HG03060 (cell line): ENCODE measurements at regions not wholly inside any gene's neighbourhood (a gene's known extent, or its start where the extent isn't known, plus 50 kb on each side); places are given as distances from the start of the nearest gene placed in this dataset.
"Not testable (repeated sequence)": the region's sequence is repeated elsewhere in the genome, so short reads cannot be mapped to it uniquely, and the experiment has no call there.

Experiments used
- ATAC-seq: cut with Tn5 transposase; IDR thresholded peaks from one replicate; pipeline ENCODE4 v1.9.1; 2021; ENCODE audit warnings: low read depth, moderate number of reproducible peaks; ENCODE audit not compliant: unreplicated experiment

DNA sequence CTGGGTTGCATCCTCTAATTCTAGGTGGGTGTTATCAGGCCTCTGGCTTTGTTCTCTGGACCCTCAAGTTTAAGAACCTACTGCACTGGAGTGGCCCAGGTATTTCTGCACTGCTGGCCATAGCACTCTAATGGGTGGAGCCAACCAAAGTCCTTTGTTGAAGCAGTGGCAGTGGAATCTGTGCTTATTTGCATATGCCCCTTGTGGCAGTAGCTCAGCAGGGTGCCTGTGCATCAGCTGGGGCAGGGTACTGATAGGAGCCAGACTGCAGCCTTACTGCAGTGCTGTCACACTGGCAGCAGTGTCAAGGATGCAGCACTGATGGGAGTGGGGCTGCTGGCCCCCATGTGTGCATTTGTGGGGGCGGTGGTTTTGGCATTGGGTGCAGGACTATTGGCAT is 660.6 kb downstream of the LRRIQ3 start:
- ATAC-seq = no peak

DNA sequence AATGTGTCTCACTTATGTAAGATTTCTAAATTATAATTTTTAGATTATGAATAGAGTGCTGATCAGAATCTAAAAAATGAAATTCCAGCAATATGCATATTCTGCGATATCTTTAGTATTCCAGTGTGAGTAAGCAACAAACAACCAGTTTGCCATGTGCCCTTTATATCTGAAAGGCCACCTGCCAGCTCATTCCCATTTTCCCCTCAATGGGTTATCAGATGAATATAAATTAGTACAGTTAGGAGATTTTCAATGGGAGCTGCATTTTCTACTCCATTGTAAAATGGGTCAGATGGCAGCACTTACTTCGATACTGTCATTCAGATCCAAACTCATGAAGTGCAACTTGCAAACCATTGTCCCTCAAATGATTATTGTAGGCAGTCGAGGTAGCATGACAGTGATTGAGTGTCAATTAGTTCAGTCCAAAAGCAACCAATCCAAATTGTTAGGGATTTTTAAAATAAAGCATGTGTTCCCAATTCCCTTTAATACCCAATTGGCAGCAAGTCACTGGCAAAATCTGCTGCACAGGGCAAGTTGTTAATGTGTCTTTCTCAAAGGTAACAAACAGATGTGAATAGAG is 680.3 kb downstream of the LRRIQ3 start:
- no peak for ATAC-seq

DNA sequence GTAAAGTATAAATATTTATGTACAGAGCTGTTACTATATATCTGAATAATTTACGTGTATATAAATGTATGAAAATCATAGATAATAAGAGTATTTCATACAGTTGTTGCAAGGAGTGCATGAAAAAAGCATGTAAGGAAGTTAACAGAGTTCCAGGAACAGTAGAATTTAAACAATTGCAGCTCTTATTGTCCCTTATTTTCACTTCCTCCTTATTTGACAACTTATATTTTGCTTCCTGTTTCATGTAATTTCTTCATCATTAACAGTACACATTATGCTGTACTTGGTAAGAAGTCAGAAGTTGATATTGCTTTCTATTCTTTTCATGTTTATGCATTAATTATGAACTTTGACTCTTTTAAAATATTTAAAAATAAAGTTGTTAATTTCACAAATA is 681.5 kb downstream of the LRRIQ3 start:
- ATAC-seq = no peak

DNA sequence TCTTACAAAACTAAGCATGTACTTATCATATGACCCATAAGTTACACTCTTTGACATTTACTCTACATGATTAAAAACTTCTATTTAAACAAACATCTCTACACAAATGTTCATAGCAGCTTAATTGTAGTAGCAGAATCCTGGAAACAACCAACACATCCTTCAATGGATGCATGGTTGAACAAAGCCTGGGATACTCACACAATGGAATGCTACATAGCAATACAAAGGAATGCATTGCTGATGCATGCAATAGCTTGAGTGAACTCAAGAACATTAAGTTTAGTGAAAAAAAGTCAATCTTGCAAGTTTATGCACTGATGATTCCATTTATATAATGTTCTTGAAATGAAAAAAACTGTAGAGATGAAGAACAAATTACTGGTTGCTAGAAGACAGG is 686.9 kb downstream of the LRRIQ3 start:
- ATAC-seq = no peak

DNA sequence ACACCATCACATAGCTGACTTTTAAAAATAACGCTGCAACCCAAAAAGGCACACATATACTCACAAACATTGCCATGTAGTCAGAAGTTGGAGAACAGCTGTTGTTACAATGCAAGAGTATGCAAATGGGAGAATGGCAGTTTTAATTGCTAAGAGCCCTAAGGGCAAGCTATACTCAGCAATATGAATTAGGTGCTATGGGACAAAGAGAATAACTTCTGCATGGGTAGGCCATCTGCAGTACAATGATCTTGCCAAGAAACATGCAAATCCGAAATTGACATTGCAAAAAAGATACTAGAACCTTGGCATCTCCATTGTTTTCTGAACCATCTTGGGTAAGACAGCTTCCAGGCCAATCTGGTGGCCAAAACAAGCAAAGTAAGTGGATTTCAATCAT is 697.8 kb downstream of the LRRIQ3 start:
- ATAC-seq = no peak

DNA sequence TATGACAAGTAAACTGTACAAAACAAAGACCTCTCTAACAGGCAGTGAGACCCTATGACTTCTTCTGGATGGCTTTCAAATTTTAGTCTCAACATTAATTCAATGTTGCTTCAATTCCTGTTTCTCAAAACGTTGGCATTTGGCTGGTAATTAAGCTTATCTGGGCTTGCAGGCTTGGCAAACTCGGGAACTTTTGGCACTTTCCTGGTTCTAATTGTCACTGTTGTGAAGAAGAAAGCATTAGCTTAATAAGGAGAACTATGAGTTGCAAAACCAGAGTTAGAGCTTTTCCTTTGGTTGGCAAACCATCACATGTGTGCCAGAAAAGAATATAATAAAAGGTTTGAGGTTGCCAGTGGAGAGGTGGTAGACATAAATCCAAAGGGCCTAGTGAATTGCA is 698.3 kb downstream of the LRRIQ3 start:
- ATAC-seq = no peak

DNA sequence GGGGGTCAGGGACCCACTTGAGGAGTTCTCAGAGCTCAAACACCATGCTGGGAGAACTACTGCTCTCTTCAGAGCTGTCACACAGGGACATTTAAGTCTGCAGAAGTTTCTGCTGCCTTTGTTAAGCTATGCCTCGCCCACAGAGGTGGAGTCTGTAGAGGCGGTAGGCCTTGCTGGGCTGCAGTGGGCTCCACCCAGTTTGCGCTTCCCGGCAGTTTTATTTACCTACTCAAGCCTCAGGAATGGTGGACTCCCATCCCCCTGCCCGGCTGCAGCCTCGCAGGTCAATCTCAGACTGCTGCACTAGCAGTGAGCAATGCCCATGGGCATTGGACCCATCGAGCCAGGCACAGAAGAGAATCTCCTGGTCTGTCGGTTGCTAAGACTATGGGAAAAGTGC is 706.4 kb downstream of the LRRIQ3 start:
- ATAC-seq = no peak

DNA sequence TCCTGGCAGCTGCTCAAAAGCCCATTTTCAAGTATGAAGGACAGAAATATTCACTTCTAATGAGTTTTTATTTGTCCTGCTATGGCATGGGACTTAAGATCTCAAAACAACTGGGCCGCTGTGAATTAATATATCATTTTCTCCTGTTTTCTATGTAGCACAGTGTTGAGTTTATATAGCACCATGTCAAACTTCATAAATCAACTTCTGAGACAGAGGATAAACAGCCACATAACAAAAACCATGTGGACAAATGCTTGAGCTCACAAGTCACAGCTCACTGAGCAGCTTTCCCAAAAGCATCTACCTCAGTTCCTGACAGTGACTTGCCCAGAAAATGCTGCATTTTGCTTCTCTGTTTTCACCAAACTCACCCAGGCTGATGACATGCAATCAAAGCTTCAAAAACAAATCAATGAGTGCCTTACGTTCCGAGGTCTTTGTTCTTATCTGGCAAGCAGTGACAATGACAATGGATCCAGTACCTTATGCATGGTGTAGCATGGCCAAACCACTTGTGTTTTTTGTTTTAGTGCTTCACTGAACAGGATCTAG is 722.6 kb downstream of the LRRIQ3 start:
- no peak for ATAC-seq

DNA sequence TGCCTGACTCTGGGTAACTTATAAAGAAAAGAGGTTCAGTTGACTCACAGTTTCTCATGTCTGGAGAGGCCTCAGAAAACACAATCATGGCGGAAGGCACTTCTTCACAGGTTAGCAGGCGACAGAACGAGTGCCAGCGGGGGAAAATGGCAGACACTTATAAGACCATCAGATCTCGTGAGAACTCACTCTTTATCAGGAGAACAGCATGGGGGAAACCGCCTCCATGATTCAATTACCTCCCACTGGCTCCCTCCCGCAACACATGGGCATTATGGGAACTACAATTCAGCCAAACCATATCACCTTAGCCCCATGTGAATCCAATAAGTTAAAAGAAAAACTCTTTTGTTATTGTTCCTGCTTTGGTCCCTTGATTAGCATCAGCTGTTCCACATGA is 725.2 kb downstream of the LRRIQ3 start:
- ATAC-seq = no peak

DNA sequence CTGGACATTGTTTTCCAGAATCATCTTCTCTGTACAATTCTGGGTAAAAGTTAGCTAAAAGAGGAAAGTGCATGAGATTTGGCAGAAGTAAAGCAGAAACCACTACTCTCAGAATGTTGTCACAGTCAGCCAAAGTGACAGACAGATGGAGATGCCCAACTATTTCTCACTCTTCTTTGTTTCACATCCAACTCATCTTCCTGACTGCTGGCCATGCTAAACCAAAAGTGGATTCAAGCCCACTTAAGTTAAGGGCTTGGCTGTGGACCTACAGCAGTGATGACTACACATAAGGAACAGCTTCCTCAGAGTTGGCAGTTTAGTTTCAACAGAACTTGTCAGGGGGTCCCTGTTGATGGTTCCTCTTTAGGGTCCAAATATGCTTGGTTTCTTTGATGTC is 730.2 kb downstream of the LRRIQ3 start:
- no peak for ATAC-seq

DNA sequence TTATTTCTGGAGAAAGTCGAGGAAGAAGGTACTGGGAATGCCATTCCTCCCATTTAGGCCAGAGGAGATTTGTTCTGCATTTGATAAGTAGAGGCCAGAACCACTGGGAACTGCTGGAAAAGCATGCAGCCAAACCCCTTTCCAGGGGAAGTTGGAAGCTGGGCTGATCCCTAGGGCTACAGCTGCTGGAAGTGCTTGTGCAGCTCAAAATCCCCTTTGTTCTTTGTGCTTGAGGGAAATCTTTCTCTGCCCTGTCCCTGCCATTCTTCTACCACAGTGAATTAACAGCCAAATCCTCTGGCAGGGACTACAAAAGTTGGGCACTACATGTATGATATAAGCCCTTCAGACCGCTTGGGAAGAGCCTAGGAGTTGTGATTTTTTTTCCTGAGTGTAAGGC is 734.1 kb downstream of the LRRIQ3 start:
- ATAC-seq = no peak

DNA sequence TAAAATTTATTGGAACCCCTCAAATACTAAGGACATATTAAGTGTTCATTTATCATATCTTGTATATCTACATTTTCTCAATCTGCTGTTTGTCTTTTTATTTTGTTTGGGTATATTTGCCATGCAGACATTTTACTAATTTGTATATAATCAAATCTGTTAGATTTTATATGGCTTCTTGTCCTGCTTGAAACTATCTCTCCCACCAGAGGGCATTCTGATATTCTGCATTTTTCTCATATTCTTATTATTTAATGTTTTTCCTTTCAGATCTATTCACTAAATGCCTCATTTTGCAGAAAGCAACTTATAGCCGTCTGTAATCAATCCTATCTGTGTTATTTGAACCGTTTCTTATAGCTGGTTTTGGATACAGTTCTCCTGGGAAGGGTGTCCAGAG is 745.5 kb downstream of the LRRIQ3 start:
- ATAC-seq = no peak

DNA sequence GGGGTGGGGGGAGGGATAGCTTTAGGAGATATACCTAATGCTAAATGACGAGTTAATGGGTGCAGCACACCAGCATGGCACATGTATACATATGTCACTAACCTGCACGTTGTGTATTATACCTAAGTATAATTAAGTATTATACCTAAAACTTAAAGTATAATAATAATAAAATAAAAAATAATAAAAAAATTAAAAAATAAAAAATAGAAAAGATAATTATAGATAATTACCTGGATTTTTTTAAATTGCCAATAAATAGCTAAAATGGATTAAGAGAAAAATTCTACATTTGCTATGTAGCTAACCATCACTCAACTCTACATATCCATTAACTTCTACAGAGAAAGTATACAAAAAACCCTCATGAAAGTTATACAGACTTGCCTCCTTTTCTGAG is 747.3 kb downstream of the LRRIQ3 start:
- ATAC-seq = not testable (repeated sequence)

DNA sequence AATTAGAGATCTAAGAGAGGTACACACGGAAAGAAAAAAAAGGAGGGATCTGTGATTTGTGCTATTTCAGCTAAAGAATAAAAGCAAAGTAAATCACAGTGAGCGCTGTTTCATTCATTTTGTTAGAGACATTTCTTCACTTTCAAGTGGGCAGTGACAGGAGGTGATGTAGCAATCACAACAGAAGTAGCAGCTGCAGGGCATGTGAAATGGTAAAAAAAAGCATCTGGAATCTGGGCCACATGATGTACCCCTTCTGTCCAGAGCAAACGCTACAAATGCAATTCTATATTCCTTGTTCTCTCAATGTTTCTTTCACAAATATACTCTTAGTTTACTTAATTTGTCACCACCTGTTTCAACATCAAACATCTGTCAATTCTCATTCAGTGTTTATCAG is 786.5 kb downstream of the LRRIQ3 start:
- ATAC-seq = no peak

DNA sequence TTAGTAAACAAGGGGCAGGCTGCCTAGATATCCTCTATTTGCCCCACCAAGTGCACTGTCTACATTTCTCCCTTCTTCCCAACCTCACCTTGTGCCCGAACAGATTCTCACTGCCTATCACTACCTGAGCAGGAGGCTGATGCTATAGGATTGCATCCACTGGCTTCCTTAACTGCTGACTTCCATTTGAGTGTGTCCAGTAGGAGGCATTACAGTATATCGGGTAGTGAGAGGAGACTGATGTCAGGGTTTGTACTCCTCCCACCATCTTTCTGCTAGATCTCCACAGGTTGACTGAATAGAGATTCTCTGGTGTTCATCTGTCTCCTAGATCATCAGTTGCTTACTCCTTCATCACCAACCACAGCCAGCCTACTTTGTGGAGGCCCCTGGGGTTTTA is 796.3 kb downstream of the LRRIQ3 start:
- no peak for ATAC-seq

DNA sequence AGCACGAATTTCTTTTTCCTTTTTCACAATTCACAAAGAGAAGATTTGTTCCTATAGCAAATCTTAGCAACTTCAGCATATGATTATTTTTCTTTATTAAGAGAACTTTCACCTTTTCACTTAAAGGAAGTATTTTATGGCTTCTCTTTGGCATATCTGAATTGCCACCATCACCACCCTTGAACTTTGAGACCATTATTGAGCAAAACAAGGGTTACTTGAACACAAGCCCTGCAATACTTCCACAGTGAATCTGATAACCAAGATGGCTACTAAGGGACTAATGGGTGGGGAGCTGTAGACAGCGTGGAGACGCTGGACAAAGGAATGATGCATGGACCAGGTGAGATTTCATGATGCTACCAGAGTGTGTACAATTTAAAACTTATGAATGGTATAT is 815.0 kb downstream of the LRRIQ3 start:
- ATAC-seq = no peak

DNA sequence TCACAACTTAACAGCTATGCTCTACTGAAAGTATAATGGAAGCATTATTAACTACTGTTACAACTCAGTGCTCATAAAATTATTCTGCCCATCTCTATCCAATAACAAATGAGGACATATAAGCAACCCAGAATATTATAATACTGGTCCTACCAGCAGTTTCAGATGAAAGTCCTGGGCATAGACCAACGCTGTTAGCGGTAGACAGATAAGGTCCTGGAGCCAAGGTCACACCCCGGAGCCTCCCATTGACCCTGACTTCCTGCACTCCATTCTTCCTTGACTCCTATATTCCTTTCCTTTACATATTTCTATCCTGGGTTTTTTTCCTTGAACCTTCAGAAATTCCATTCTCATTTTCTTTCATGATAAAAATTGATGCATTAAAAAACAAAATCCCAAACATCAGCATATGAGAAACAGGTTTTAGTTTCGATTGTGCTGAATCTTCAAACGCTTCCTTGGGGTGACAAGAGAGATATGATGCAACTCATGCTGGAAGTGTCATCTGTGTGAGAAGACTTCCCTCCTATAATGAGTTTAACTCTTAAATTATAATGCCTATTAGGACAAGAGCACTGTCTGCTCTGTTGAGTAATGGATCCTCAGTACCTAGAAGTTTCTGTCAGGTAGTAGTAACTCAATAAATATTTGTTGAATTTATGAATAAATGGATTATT is 831.1 kb downstream of the LRRIQ3 start:
- no peak for ATAC-seq

DNA sequence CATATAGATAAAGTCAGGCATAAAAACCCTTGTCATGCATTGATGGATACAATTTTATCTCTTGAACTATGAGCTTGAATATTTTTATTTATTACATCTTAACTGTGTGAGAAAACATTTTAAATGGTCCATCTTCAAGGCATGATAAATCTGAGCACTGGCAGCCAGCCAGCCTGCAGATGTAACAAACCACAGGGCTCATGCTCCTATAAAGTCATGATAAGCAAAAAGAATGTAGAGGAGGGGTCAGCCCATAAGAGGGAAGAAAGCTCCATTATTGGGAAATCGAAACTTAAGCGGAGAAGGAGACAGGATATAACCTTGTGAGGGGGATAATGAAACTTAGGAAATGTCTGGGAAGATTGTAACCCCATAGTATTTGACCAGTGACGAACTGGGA is 839.0 kb downstream of the LRRIQ3 start:
- no peak for ATAC-seq

DNA sequence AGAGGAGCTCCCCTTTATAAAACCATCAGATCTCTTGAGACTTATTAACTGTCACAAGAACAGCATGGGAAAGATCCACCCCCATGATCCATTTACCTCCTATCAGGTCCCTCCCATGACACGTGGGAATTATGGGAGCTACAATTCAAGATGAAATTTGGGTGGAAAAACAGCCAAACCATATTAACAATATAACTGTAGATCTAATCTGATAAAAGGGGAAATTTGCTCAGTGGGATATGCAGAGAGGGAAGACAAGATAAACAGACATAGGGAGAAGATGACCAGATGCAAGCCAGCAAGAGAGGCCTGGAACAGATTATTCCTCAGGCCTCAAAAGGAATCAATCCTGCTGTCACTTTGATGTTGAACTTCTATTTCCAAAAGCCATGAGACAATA is 841.5 kb downstream of the LRRIQ3 start:
- ATAC-seq = no peak

DNA sequence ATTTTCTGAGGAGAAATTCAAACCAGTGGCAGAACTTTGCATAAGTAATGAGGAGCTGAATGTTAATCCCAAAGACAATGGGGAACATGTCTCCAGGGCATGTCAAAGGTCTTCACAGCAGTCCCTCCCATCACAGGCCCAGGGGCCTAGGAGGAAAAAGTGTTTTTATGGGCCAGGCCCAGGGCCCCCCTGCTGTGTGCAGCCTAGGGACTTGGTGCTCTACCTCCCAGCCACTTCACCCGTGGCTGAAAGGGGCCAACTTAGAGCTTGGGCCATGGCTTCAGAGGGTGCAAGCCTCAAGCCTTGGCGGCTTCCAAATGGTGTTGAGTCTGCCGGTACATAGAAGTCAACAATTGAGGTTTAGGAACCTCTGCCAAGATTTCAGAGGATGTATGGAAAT is 854.0 kb downstream of the LRRIQ3 start:
- no peak for ATAC-seq

DNA sequence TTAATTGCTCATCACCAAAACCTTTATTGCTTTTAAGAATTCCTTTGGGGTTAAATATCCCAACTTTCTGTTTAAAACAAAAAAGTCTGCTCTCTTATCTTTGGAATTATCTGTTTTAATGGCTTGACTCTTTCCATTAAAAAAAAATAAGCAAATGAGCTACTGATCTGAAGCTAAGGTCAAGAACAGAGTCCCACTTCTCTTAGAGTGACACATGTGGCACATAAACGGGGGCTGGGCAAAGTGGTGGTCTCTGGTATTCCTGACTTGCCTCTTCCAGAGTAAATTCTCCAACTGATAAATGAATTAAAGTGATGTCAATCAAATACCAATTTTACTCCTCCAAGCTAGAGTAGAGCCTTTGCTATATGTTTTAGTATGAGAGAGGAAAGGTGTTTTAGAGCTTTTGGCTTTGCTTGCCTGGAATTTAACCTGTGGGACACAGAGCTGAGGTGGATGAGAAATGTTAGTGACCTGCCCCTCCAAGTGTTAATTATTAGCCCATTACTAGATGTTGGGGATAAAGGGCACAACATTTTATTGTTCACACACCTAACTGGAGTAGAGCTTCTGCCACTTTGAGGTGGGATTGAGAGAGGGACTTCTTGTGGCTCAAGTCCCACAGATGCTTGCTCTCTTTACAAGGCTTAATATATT is 864.0 kb downstream of the LRRIQ3 start:
- no peak for ATAC-seq

DNA sequence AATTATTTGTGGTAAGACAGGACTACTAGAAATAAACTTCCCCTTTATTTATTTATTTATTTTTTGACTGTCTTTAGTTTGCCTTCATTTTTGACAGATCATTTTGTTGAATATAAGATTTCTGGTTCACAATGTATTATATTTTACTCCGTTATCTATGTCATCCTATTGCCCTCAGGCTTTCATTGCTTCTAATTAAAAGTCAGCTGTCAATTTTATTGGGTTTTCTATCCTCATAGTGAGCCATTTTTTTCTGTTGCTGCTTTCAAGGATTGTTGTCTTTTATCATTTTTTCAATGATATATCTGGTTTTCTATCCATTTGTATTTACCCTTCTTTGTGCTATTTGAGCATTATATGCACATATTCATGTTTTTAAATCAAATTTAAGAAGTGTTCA is 866.2 kb downstream of the LRRIQ3 start:
- ATAC-seq = no peak
